Hepatocyte (in vitro differentiated cells): ENCODE measurements at regions not wholly inside any gene's neighbourhood (a gene's known extent, or its start where the extent isn't known, plus 50 kb on each side); places are given as distances from the start of the nearest gene placed in this dataset.

Experiments used
- CTCF ChIP-seq: fragments of 200-600 bp; sonication (generic); IDR thresholded peaks from 2 replicates; pipeline ENCODE4 v1.5.1; 2016; ENCODE audit warnings: antibody characterized with exemption, mild to moderate bottlenecking; ENCODE audit not compliant: poor library complexity
- EZH2phosphoT487 ChIP-seq: fragments of 200-600 bp; sonication (generic); IDR thresholded peaks from one replicate; pipeline ENCODE4 v1.6.1; 2018; ENCODE audit warnings: antibody characterized with exemption, mild to moderate bottlenecking, low read depth, moderate library complexity; ENCODE audit not compliant: unreplicated experiment, severe bottlenecking

GRCh38 chr7:49433794-49434193 lies 339.6 kb upstream of the VWC2 start:
- no peak for TF ChIP-seq EZH2phosphoT487
- TF ChIP-seq CTCF = no peak
